Memory B cell (primary cell): ENCODE measurements at regions not wholly inside any gene's neighbourhood (a gene's known extent, or its start where the extent isn't known, plus 50 kb on each side); places are given as distances from the start of the nearest gene placed in this dataset.

Source experiments
- ATAC-seq: fragments of 150-1000 bp; cut with Tn5 transposase; 2 replicates; pipeline ENCODE4 v1.10.0; 2021; ENCODE audit warnings: low read depth, mild to moderate bottlenecking, moderate library complexity
- DNase-seq, 2 donors: peaks; one replicate each; pipeline ENCODE4 v3.0.0; 2022; ENCODE audit warnings: low spot score in 2 of 2
- H3K27ac Mint-ChIP-seq: one replicate; pipeline ENCODE4 v1.8.0; 2022; ENCODE audit warnings: mild to moderate bottlenecking, moderate library complexity, mixed read lengths
- H3K27me3 Mint-ChIP-seq: one replicate; pipeline ENCODE4 v1.8.0; 2022; ENCODE audit warnings: mixed read lengths
- H3K36me3 Mint-ChIP-seq: one replicate; pipeline ENCODE4 v1.8.0; 2022; ENCODE audit warnings: mild to moderate bottlenecking, mixed read lengths
- H3K4me1 Mint-ChIP-seq: one replicate; pipeline ENCODE4 v1.8.0; 2022; ENCODE audit warnings: mixed read lengths
- H3K4me3 Mint-ChIP-seq: one replicate; pipeline ENCODE4 v1.8.0; 2022; ENCODE audit warnings: mild to moderate bottlenecking, moderate library complexity, mixed read lengths
- H3K9me3 Mint-ChIP-seq: one replicate; pipeline ENCODE4 v1.8.0; 2022; ENCODE audit warnings: mixed read lengths

- Mint-ChIP-seq H3K27ac (no peak overlapping the region), H3K4me1 (peaks cover 8% of the 10 kb centered on the region), H3K27me3 (peaks cover 37% of the 10 kb centered on the region), H3K4me3 (no peak overlapping the region), H3K36me3 (peaks cover 2% of the 10 kb centered on the region), H3K9me3 (no peaks in the 10 kb centered on the region)
- no peak for DNase-seq
- ATAC-seq, result no peak
Observed at GRCh38 chr17:79272666-79273219, 198.1 kb downstream of the ENGASE start.

- peaks cover 8% of the 10 kb centered on the region for H3K4me1 Mint-ChIP-seq
- no peak overlapping the region for H3K27ac Mint-ChIP-seq
- no peak overlapping the region for H3K4me3 Mint-ChIP-seq
- ATAC-seq (no peak), DNase-seq (no peak)
- no peaks in the 10 kb centered on the region for H3K9me3 Mint-ChIP-seq
- peaks cover 2% of the 10 kb centered on the region for H3K36me3 Mint-ChIP-seq
- H3K27me3 Mint-ChIP-seq, result peaks cover 37% of the 10 kb centered on the region
Observed at GRCh38 chr17:79272220-79272619, 197.6 kb downstream of the ENGASE start.

- Mint-ChIP-seq H3K27me3 (peaks cover 32% of the 10 kb centered on the region), H3K27ac (no peak overlapping the region), H3K9me3 (no peaks in the 10 kb centered on the region)
Observed at GRCh38 chr17:79269620-79270019, 195.0 kb downstream of the ENGASE start.

GRCh38 chr17:79263191-79263590 lies 188.6 kb downstream of the ENGASE start:
- Mint-ChIP-seq H3K9me3 (no peaks in the 10 kb centered on the region), H3K27ac (no peak overlapping the region), H3K4me3 (no peak overlapping the region), H3K4me1 (no peaks in the 10 kb centered on the region), H3K27me3 (peaks cover 9% of the 10 kb centered on the region), H3K36me3 (no peaks in the 10 kb centered on the region)
- DNase-seq (no peak), ATAC-seq (no peak)

More at GRCh38 chr17:79269620-79270019, 195.0 kb downstream of the ENGASE start:
- no peak for ATAC-seq
- H3K4me3 Mint-ChIP-seq, result no peak overlapping the region
- H3K4me1 Mint-ChIP-seq, result peaks cover under 1% of the 10 kb centered on the region
- peaks cover 2% of the 10 kb centered on the region for H3K36me3 Mint-ChIP-seq
- DNase-seq, result no peak

GRCh38 chr17:79262624-79263023 lies 188.0 kb downstream of the ENGASE start:
- H3K27me3 Mint-ChIP-seq, result peaks cover 9% of the 10 kb centered on the region
- DNase-seq (no peak), ATAC-seq (no peak)
- no peaks in the 10 kb centered on the region for H3K9me3 Mint-ChIP-seq
- no peak overlapping the region for H3K27ac Mint-ChIP-seq
- no peaks in the 10 kb centered on the region for H3K4me1 Mint-ChIP-seq
- no peak overlapping the region for H3K4me3 Mint-ChIP-seq
- no peaks in the 10 kb centered on the region for H3K36me3 Mint-ChIP-seq

GRCh38 chr17:79261355-79262072 lies 186.9 kb downstream of the ENGASE start:
- no peak overlapping the region for H3K27ac Mint-ChIP-seq
- no peaks in the 10 kb centered on the region for H3K9me3 Mint-ChIP-seq
- H3K4me1 Mint-ChIP-seq, result no peaks in the 10 kb centered on the region
- H3K36me3 Mint-ChIP-seq, result no peaks in the 10 kb centered on the region
- H3K4me3 Mint-ChIP-seq, result no peak overlapping the region
- ATAC-seq (no peak), DNase-seq (no peak)
- H3K27me3 Mint-ChIP-seq, result peaks cover 10% of the 10 kb centered on the region

- ATAC-seq, result no peak
- H3K36me3 Mint-ChIP-seq, result no peaks in the 10 kb centered on the region
- DNase-seq, result no peak
- H3K27me3 Mint-ChIP-seq, result peaks cover 18% of the 10 kb centered on the region
- no peak overlapping the region for H3K27ac Mint-ChIP-seq
- H3K4me1 Mint-ChIP-seq, result no peaks in the 10 kb centered on the region
- H3K4me3 Mint-ChIP-seq, result no peak overlapping the region
- H3K9me3 Mint-ChIP-seq, result no peaks in the 10 kb centered on the region
Observed at GRCh38 chr17:79258843-79259242, 184.2 kb downstream of the ENGASE start.

GRCh38 chr17:79258041-79258440 lies 183.4 kb downstream of the ENGASE start:
- Mint-ChIP-seq H3K4me1 (no peaks in the 10 kb centered on the region), H3K36me3 (no peaks in the 10 kb centered on the region), H3K27ac (no peak overlapping the region), H3K9me3 (no peaks in the 10 kb centered on the region), H3K27me3 (peaks cover 20% of the 10 kb centered on the region), H3K4me3 (no peak overlapping the region)
- no peak for DNase-seq
- no peak for ATAC-seq

- no peak for ATAC-seq
- peaks cover 37% of the 10 kb centered on the region for H3K27me3 Mint-ChIP-seq
- no peak for DNase-seq
- H3K27ac Mint-ChIP-seq, result no peak overlapping the region
- H3K4me1 Mint-ChIP-seq, result no peaks in the 10 kb centered on the region
- H3K9me3 Mint-ChIP-seq, result no peaks in the 10 kb centered on the region
- H3K4me3 Mint-ChIP-seq, result no peak overlapping the region
- H3K36me3 Mint-ChIP-seq, result no peaks in the 10 kb centered on the region
Observed at GRCh38 chr17:79255926-79256585, 181.4 kb downstream of the ENGASE start.

GRCh38 chr17:79255456-79255855 lies 180.8 kb downstream of the ENGASE start:
- Mint-ChIP-seq H3K27me3 (peaks cover 38% of the 10 kb centered on the region), H3K9me3 (no peaks in the 10 kb centered on the region), H3K4me1 (no peaks in the 10 kb centered on the region)

GRCh38 chr17:79255046-79255445 lies 180.4 kb downstream of the ENGASE start:
- Mint-ChIP-seq H3K36me3 (no peaks in the 10 kb centered on the region), H3K4me3 (no peak overlapping the region), H3K4me1 (no peaks in the 10 kb centered on the region), H3K27me3 (peaks cover 38% of the 10 kb centered on the region), H3K27ac (no peak overlapping the region), H3K9me3 (no peaks in the 10 kb centered on the region)
- ATAC-seq (no peak), DNase-seq (no peak)

More at GRCh38 chr17:79255456-79255855, 180.8 kb downstream of the ENGASE start:
- DNase-seq (no peak), ATAC-seq (no peak)
- Mint-ChIP-seq H3K27ac (no peak overlapping the region), H3K36me3 (no peaks in the 10 kb centered on the region), H3K4me3 (no peak overlapping the region)

- H3K4me1 Mint-ChIP-seq, result no peaks in the 10 kb centered on the region
- H3K27me3 Mint-ChIP-seq, result peaks cover 37% of the 10 kb centered on the region
- H3K36me3 Mint-ChIP-seq, result no peaks in the 10 kb centered on the region
- DNase-seq (no peak), ATAC-seq (peak; percentile 82)
- H3K4me3 Mint-ChIP-seq, result no peak overlapping the region
- H3K27ac Mint-ChIP-seq, result no peak overlapping the region
- no peaks in the 10 kb centered on the region for H3K9me3 Mint-ChIP-seq
Observed at GRCh38 chr17:79252886-79253285, 178.3 kb downstream of the ENGASE start.

- Mint-ChIP-seq H3K36me3 (no peaks in the 10 kb centered on the region), H3K4me3 (no peak overlapping the region), H3K27ac (no peak overlapping the region), H3K9me3 (no peaks in the 10 kb centered on the region), H3K4me1 (no peaks in the 10 kb centered on the region), H3K27me3 (peaks cover 35% of the 10 kb centered on the region)
- ATAC-seq, result no peak
- DNase-seq, result no peak
Observed at GRCh38 chr17:79251824-79252223, 177.2 kb downstream of the ENGASE start.

GRCh38 chr17:79249929-79250521 lies 175.4 kb downstream of the ENGASE start:
- no peak for ATAC-seq
- H3K36me3 Mint-ChIP-seq, result no peaks in the 10 kb centered on the region
- DNase-seq, result no peak
- no peaks in the 10 kb centered on the region for H3K4me1 Mint-ChIP-seq
- no peak overlapping the region for H3K27ac Mint-ChIP-seq
- peaks cover 2% of the 10 kb centered on the region for H3K9me3 Mint-ChIP-seq
- peaks cover 29% of the 10 kb centered on the region for H3K27me3 Mint-ChIP-seq
- no peak overlapping the region for H3K4me3 Mint-ChIP-seq
